IMR-90 (cell line): ENCODE measurements at regions not wholly inside any gene's neighbourhood (a gene's known extent, or its start where the extent isn't known, plus 50 kb on each side); places are given as distances from the start of the nearest gene placed in this dataset.

ENCODE experiments used
- ATAC-seq: fragments of 200-7000 bp; cut with Tn5 transposase; 2 replicates; pipeline ENCODE4 v1.9.1; 2020; ENCODE audit warnings: low read depth, mild to moderate bottlenecking, moderate library complexity
- BruUV-seq: library from RNA; stranded (reverse); fragments of 400-500 nt; replicated peaks from 2 replicates; lab custom pipeline; 2021; lab: Mats Ljungman, UMichigan
- CTCF ChIA-PET: fragments of 300-600 bp; formaldehyde crosslinking; extraction: SDS; loops from one replicate; lab custom pipeline; 2021; ENCODE audit warnings: antibody characterized with exemption; lab: Yijun Ruan, JAX
- POLR2A ChIA-PET: fragments of 300-600 bp; sonication (Branson Sonifier 250); formaldehyde crosslinking; loops from one replicate; lab custom pipeline; 2022; ENCODE audit warnings: antibody characterized with exemption; ENCODE audit not compliant: unreplicated experiment; lab: Charles Lee
- DNase-seq: peaks from one replicate; pipeline ENCODE4 v3.0.0; 2013
- H2AFZ ChIP-seq: replicated peaks from 2 replicates; pipeline ENCODE3; 2013; ENCODE audit warnings: low read length, mild to moderate bottlenecking; ENCODE audit not compliant: poor library complexity
- H2AK5ac ChIP-seq: 2 replicates; pipeline ENCODE4 v1.6.1; 2013; ENCODE audit warnings: low read depth, low read length, inconsistent platforms
- H2AK9ac ChIP-seq: replicated peaks from 2 replicates; pipeline ENCODE3; 2013; ENCODE audit warnings: mild to moderate bottlenecking, low read depth, low read length, moderate library complexity; ENCODE audit not compliant: poor library complexity
- H2BK120ac ChIP-seq: 2 replicates; pipeline ENCODE4 v1.6.1; 2013; ENCODE audit warnings: low read depth, low read length, inconsistent platforms
- H2BK15ac ChIP-seq: 3 replicates; pipeline ENCODE4 v1.6.1; 2013; ENCODE audit warnings: low read depth, low read length, inconsistent platforms
- H2BK20ac ChIP-seq: 2 replicates; pipeline ENCODE4 v1.6.1; 2013; ENCODE audit warnings: low read depth, mild to moderate bottlenecking, inconsistent platforms, low read length, moderate library complexity
- H2BK5ac ChIP-seq: 2 replicates; pipeline ENCODE4 v1.6.1; 2013; ENCODE audit warnings: mild to moderate bottlenecking, low read depth, low read length, inconsistent platforms; ENCODE audit not compliant: poor library complexity, severe bottlenecking
- H3K14ac ChIP-seq: replicated peaks from 2 replicates; pipeline ENCODE4 v1.6.1; 2013; ENCODE audit warnings: low read depth, low read length, inconsistent platforms
- H3K18ac ChIP-seq: 2 replicates; pipeline ENCODE4 v1.6.1; 2013; ENCODE audit warnings: low read depth, low read length, control low read depth
- H3K23ac ChIP-seq: 2 replicates; pipeline ENCODE4 v1.6.1; 2013; ENCODE audit warnings: low read depth, low read length, inconsistent platforms
- H3K27ac ChIP-seq: 2 replicates; pipeline ENCODE4 v1.5.1; 2013; ENCODE audit warnings: mild to moderate bottlenecking, control low read depth, low read length; ENCODE audit not compliant: insufficient read depth
- H3K27me3 ChIP-seq: 2 replicates; pipeline ENCODE4 v1.6.1; 2013; ENCODE audit warnings: low read length; ENCODE audit not compliant: control insufficient read depth, insufficient read depth
- H3K36me3 ChIP-seq: 2 replicates; pipeline ENCODE4 v1.6.1; 2013; ENCODE audit warnings: low read length, mixed read lengths; ENCODE audit not compliant: control insufficient read depth, insufficient read depth
- H3K4ac ChIP-seq: 2 replicates; pipeline ENCODE4 v1.6.1; 2013; ENCODE audit warnings: low read depth, low read length, inconsistent platforms
- H3K4me1 ChIP-seq: 2 replicates; pipeline ENCODE4 v1.6.1; 2013; ENCODE audit warnings: low read length, mixed read lengths; ENCODE audit not compliant: control insufficient read depth, insufficient read depth
- H3K4me2 ChIP-seq: 2 replicates; pipeline ENCODE4 v1.6.1; 2013; ENCODE audit warnings: low read depth, mild to moderate bottlenecking, control low read depth, low read length, moderate library complexity
- H3K4me3 ChIP-seq: 2 replicates; pipeline ENCODE4 v1.5.1; 2013; ENCODE audit warnings: low read depth, mild to moderate bottlenecking, control low read depth, low read length, moderate library complexity; ENCODE audit not compliant: insufficient read depth
- H3K56ac ChIP-seq: 2 replicates; pipeline ENCODE4 v1.6.1; 2013; ENCODE audit warnings: low read length, inconsistent platforms; ENCODE audit not compliant: insufficient read depth; ENCODE audit errors: extremely low read depth
- H3K79me1 ChIP-seq, 2 experiments: 2 replicates each; pipeline ENCODE4 v1.6.1; 2013; ENCODE audit warnings: low read length in 2 of 2, inconsistent platforms in 1 of 2, low read depth in 1 of 2
- H3K9ac ChIP-seq: 2 replicates; pipeline ENCODE4 v1.6.1; 2013; ENCODE audit warnings: low read depth, low read length, control low read depth
- H3K9me1 ChIP-seq: 2 replicates; pipeline ENCODE4 v1.6.1; 2013; ENCODE audit warnings: low read length, inconsistent platforms; ENCODE audit not compliant: insufficient read depth
- H3K9me3 ChIP-seq: 2 replicates; pipeline ENCODE4 v1.6.1; 2013; ENCODE audit warnings: low read length; ENCODE audit not compliant: control insufficient read depth, insufficient read depth
- H4K20me1 ChIP-seq: 2 replicates; pipeline ENCODE4 v1.6.1; 2013; ENCODE audit warnings: low read length, inconsistent platforms; ENCODE audit not compliant: insufficient read depth
- H4K5ac ChIP-seq: 2 replicates; pipeline ENCODE4 v1.6.1; 2013; ENCODE audit warnings: mild to moderate bottlenecking, low read depth, low read length, control low read depth
- H4K8ac ChIP-seq, 2 experiments: 2 replicates each; pipeline ENCODE4 v1.6.1; 2013; ENCODE audit warnings: low read depth in 2 of 2, low read length in 2 of 2, control low read depth in 1 of 2, inconsistent platforms in 1 of 2
- H4K91ac ChIP-seq: 2 replicates; pipeline ENCODE4 v1.6.1; 2013; ENCODE audit warnings: low read depth, low read length, inconsistent platforms; ENCODE audit not compliant: insufficient read depth
- BHLHE40 ChIP-seq: fragments of 150-350 bp; IDR thresholded peaks from 2 replicates; pipeline ENCODE4 v1.6.1; 2016; ENCODE audit warnings: mild to moderate bottlenecking, low read depth, low read length
- CEBPB ChIP-seq: IDR thresholded peaks from 2 replicates; pipeline ENCODE4 v1.6.1; 2012; ENCODE audit warnings: low read depth, low read length, improper control_type of control experiment
- CHD1 ChIP-seq: IDR thresholded peaks from 2 replicates; pipeline ENCODE4 v1.6.1; 2012; ENCODE audit warnings: low read depth, low read length, improper control_type of control experiment
- CTCF ChIP-seq: conservative IDR thresholded peaks from 2 replicates; pipeline ENCODE4 v1.5.1; 2012; ENCODE audit warnings: mild to moderate bottlenecking, low read depth, low read length, improper control_type of control experiment
- ELK1 ChIP-seq: fragments of 150-350 bp; IDR thresholded peaks from 2 replicates; pipeline ENCODE4 v1.6.1; 2016; ENCODE audit warnings: low read depth, mild to moderate bottlenecking, low read length, moderate library complexity, borderline replicate concordance
- FOS ChIP-seq: fragments of 150-350 bp; IDR thresholded peaks from 2 replicates; pipeline ENCODE4 v1.6.1; 2016; ENCODE audit warnings: low read depth, low read length
- MAFK ChIP-seq: IDR thresholded peaks from 2 replicates; pipeline ENCODE4 v1.6.1; 2012; ENCODE audit warnings: low read depth, low read length, improper control_type of control experiment
- MXI1 ChIP-seq: IDR thresholded peaks from 2 replicates; pipeline ENCODE4 v1.6.1; 2012; ENCODE audit warnings: low read depth, mild to moderate bottlenecking, low read length, moderate library complexity, borderline replicate concordance
- NFE2L2 ChIP-seq: fragments of 150-350 bp; IDR thresholded peaks from 2 replicates; pipeline ENCODE4 v1.6.1; 2016; ENCODE audit warnings: low read depth, mild to moderate bottlenecking, low read length
- POLR2A ChIP-seq: IDR thresholded peaks from 2 replicates; pipeline ENCODE4 v1.6.1; 2012; ENCODE audit warnings: mild to moderate bottlenecking, low read depth, low read length
- RAD21 ChIP-seq: IDR thresholded peaks from 2 replicates; pipeline ENCODE4 v1.6.1; 2012; ENCODE audit warnings: low read length, improper control_type of control experiment
- RCOR1 ChIP-seq: IDR thresholded peaks from 2 replicates; pipeline ENCODE4 v1.6.1; 2012; ENCODE audit warnings: mild to moderate bottlenecking, low read length, improper control_type of control experiment; ENCODE audit not compliant: insufficient replicate concordance
- RFX5 ChIP-seq: IDR thresholded peaks from 2 replicates; pipeline ENCODE4 v1.8.0; 2012; ENCODE audit warnings: low read depth, mild to moderate bottlenecking, low read length, moderate library complexity
- SMC3 ChIP-seq: fragments of 150-350 bp; IDR thresholded peaks from 2 replicates; pipeline ENCODE4 v1.6.1; 2016; ENCODE audit warnings: low read depth, mild to moderate bottlenecking, antibody characterized with exemption, low read length, moderate library complexity
- USF2 ChIP-seq: fragments of 150-350 bp; IDR thresholded peaks from 2 replicates; pipeline ENCODE4 v1.6.1; 2017; ENCODE audit warnings: mild to moderate bottlenecking, antibody characterized with exemption, low read length, low read depth
- WGBS, 2 experiments: methylation state at CpG; one replicate each; pipeline versions ENCODE4 v1.1.5 to v1.1.7; 2013; ENCODE audit warnings: missing lambda C conversion rate in 2 of 2; ENCODE audit not compliant: insufficient read length in 1 of 2; ENCODE audit errors: extremely low coverage in 2 of 2; 5-methylcytosine and 5-hydroxymethylcytosine counted together
- dilution Hi-C: fragments of 300-500 bp; cut with HindIII; formaldehyde crosslinking; loops from one replicate; pipeline ENCODE4 v1.14.3; 2018; ENCODE audit warnings: low sequenced_read_pairs; ENCODE audit not compliant: unreplicated experiment
- in situ Hi-C: fragments of 300-500 bp; cut with MboI; formaldehyde crosslinking; loops from 3 replicates; pipeline ENCODE4 v1.14.3; 2019; ENCODE audit warnings: low sequenced_read_pairs, inconsistent platforms, mixed read lengths
- intact Hi-C: fragments of 100-400 bp; cut with micrococcal nuclease; formaldehyde crosslinking; loops from 2 replicates; pipeline ENCODE4 v1.10.0; 2022

GRCh38 chr11:42232673-42233072 lies 773.2 kb upstream of the LRRC4C start:
- DNase-seq (no peak), ATAC-seq (no peak)
- no TSS peak for BruUV-seq
- WGBS, 2 experiments: no CpG with 5 or more reads among the region's 5 CpGs
- Histone ChIP-seq H3K27ac (no peak overlapping the region), H3K9me1 (no peaks in the 10 kb centered on the region), H3K18ac (no peak overlapping the region), H4K20me1 (no peaks in the 10 kb centered on the region), H3K56ac (no peak overlapping the region), H4K5ac (no peak overlapping the region), H3K14ac (no peak overlapping the region), H3K36me3 (no peaks in the 10 kb centered on the region), H3K4me3 (no peak overlapping the region), H3K4me1 (no peaks in the 10 kb centered on the region), H3K4ac (no peak overlapping the region), H4K8ac (no peak overlapping the region), H4K91ac (no peak overlapping the region), H3K9me3 (0 out of 2 replicates have a peak, but pooled peaks cover 5% of the 10 kb centered on the region), H3K27me3 (no peaks in the 10 kb centered on the region), H3K23ac (no peak overlapping the region), H3K9ac (no peak overlapping the region), H2AFZ (no peak overlapping the region), H2BK120ac (no peak overlapping the region), H3K4me2 (no peak overlapping the region), H2BK15ac (no peak overlapping the region), H3K79me1 (no peaks in the 10 kb centered on the region), H2BK5ac (no peak overlapping the region), H2BK20ac (no peak overlapping the region), H2AK9ac (no peak overlapping the region), H2AK5ac (no peak overlapping the region)
- in situ Hi-C loops: no loop called here
- ChIA-PET POLR2A (no interaction called here), CTCF (no interaction called here)
- dilution Hi-C loops: no loop called here
- TF ChIP-seq ELK1: no peak
- TF ChIP-seq POLR2A: no peak
- TF ChIP-seq FOS: no peak
- no peak for TF ChIP-seq CTCF
- TF ChIP-seq CEBPB: no peak
- TF ChIP-seq SMC3: no peak
- no peak for TF ChIP-seq RCOR1
- TF ChIP-seq RAD21: no peak
- no peak for TF ChIP-seq BHLHE40
- TF ChIP-seq NFE2L2: no peak
- no peak for TF ChIP-seq USF2
- TF ChIP-seq MXI1: no peak
- TF ChIP-seq RFX5: no peak
- no peak for TF ChIP-seq MAFK
- TF ChIP-seq CHD1: no peak
- intact Hi-C loops: no loop called here
